ENCODE measurements at regions not wholly inside any gene's neighbourhood (a gene's known extent, or its start where the extent isn't known, plus 50 kb on each side); places are given as distances from the start of the nearest gene placed in this dataset.
"Not testable (repeated sequence)": the region's sequence is repeated elsewhere in the genome, so short reads cannot be mapped to it uniquely, and the experiment has no call there.

- POLR2A ChIA-PET: no interaction called here
- no peak for DNase-seq (ENCODE audit: extremely low spot score)
- TF ChIP-seq TARDBP (IDR thresholded peaks at IDR 0.05) (no peak), BHLHE40 (IDR thresholded peaks at IDR 0.05; ENCODE audit: borderline replicate concordance) (no peak), SUZ12 (IDR thresholded peaks at IDR 0.05) (no peak), ARNT (IDR thresholded peaks at IDR 0.05) (no peak), CTBP1 (IDR thresholded peaks at IDR 0.05; ENCODE audit: borderline replicate concordance) (no peak), FOXK2 (IDR thresholded peaks at IDR 0.05) (no peak), LEF1 (IDR thresholded peaks at IDR 0.05; ENCODE audit: borderline replicate concordance) (no peak), SP1 (IDR thresholded peaks at IDR 0.05) (no peak), HDGF (IDR thresholded peaks at IDR 0.05; ENCODE audit: borderline replicate concordance) (no peak)
- CTCF ChIA-PET: no interaction called here
Observed at GRCh38 chr4:130747842-130748241, 1651.9 kb downstream of the C4orf33 start.

DNA sequence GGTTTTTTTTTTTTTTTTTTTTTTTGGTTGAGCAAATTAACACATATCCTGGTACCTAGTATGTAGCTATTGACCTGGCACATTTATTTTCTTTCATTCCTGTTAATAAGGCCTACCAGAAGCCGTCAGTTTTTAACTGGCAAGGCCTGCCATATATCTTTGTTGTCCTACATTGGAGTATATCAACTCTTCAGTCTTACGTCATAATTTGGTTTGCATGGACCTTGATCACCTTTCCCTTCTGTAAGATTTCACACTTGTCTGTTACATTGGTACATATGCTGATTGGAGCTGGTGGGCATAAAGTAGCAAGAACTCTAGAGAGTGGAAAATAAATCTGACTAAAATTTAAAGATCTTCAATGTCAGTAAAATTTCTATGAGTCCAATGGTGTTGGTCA is 1658.0 kb downstream of the C4orf33 start:
- TF ChIP-seq CTBP1 (IDR thresholded peaks at IDR 0.05; ENCODE audit: borderline replicate concordance) (no peak), L3MBTL2 (conservative IDR thresholded peaks at IDR 0.05) (no peak), SP1 (IDR thresholded peaks at IDR 0.05) (no peak), FOXK2 (IDR thresholded peaks at IDR 0.05) (no peak), NFRKB (IDR thresholded peaks at IDR 0.05) (no peak), SUZ12 (IDR thresholded peaks at IDR 0.05) (no peak), BHLHE40 (IDR thresholded peaks at IDR 0.05; ENCODE audit: borderline replicate concordance) (no peak), FOXM1 (IDR thresholded peaks at IDR 0.05; ENCODE audit: borderline replicate concordance) (no peak), LEF1 (IDR thresholded peaks at IDR 0.05; ENCODE audit: borderline replicate concordance) (no peak), TARDBP (IDR thresholded peaks at IDR 0.05) (no peak), ELF4 (IDR thresholded peaks at IDR 0.05) (no peak), ARNT (IDR thresholded peaks at IDR 0.05) (no peak), ZNF384 (IDR thresholded peaks at IDR 0.05) (no peak), HDGF (IDR thresholded peaks at IDR 0.05; ENCODE audit: borderline replicate concordance) (no peak), FOXA1 (IDR thresholded peaks at IDR 0.05) (no peak)
- TF ChIP-seq, protein P1, sequence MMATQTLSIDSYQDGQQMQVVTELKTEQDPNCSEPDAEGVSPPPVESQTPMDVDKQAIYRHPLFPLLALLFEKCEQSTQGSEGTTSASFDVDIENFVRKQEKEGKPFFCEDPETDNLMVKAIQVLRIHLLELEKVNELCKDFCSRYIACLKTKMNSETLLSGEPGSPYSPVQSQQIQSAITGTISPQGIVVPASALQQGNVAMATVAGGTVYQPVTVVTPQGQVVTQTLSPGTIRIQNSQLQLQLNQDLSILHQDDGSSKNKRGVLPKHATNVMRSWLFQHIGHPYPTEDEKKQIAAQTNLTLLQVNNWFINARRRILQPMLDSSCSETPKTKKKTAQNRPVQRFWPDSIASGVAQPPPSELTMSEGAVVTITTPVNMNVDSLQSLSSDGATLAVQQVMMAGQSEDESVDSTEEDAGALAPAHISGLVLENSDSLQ (IDR thresholded peaks at IDR 0.05): no peak
- DNase-seq (ENCODE audit: extremely low spot score): no peak
- POLR2A ChIA-PET: no interaction called here
- CTCF ChIA-PET: no interaction called here

DNA sequence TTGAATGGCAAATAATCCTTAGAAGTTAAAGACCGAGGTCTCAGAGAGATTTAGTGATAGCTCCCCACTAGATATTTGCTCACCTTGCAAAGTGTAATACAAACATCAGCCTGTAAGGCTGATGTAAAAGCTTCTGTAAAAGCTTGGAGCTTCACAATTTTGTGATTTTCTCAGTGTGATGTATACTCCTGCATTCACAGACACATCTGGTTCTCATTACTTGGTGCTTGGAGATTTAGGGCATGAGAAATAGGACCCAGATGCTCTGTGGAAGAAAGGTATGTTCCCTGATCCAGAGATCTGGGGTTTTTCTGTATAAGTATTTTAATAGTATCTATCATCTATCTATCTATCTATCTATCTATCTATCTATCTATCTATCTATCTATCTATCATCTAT is 1664.3 kb downstream of the C4orf33 start:
- POLR2A ChIA-PET: no interaction called here
- CTCF ChIA-PET: no interaction called here
- TF ChIP-seq FOXK2 (IDR thresholded peaks at IDR 0.05): no peak
- TF ChIP-seq SP1 (IDR thresholded peaks at IDR 0.05): no peak
- no peak for TF ChIP-seq ARNT (IDR thresholded peaks at IDR 0.05)
- TF ChIP-seq FOXM1 (IDR thresholded peaks at IDR 0.05; ENCODE audit: borderline replicate concordance): no peak
- no peak for TF ChIP-seq L3MBTL2 (conservative IDR thresholded peaks at IDR 0.05)
- no peak for TF ChIP-seq LEF1 (IDR thresholded peaks at IDR 0.05; ENCODE audit: borderline replicate concordance)
- TF ChIP-seq ZNF384 (IDR thresholded peaks at IDR 0.05): no peak
- no peak for TF ChIP-seq HDGF (IDR thresholded peaks at IDR 0.05; ENCODE audit: borderline replicate concordance)
- no peak for TF ChIP-seq FOXA1 (IDR thresholded peaks at IDR 0.05)
- TF ChIP-seq NFRKB (IDR thresholded peaks at IDR 0.05): no peak
- no peak for TF ChIP-seq TARDBP (IDR thresholded peaks at IDR 0.05)
- TF ChIP-seq ELF4 (IDR thresholded peaks at IDR 0.05): no peak
- no peak for TF ChIP-seq SUZ12 (IDR thresholded peaks at IDR 0.05)
- no peak for TF ChIP-seq CTBP1 (IDR thresholded peaks at IDR 0.05; ENCODE audit: borderline replicate concordance)
- TF ChIP-seq BHLHE40 (IDR thresholded peaks at IDR 0.05; ENCODE audit: borderline replicate concordance): no peak
- TF ChIP-seq, protein P1 (IDR thresholded peaks at IDR 0.05): no peak
- no peak for DNase-seq (ENCODE audit: extremely low spot score)

GRCh38 chr4:130767384-130767783 is 1671.4 kb downstream of the C4orf33 start:
- POLR2A ChIA-PET; DNase-seq (ENCODE audit: extremely low spot score); CTCF ChIA-PET: not testable (repeated sequence)

GRCh38 chr4:130772966-130773365 is 1677.0 kb downstream of the C4orf33 start:
- DNase-seq (ENCODE audit: extremely low spot score); CTCF ChIA-PET: not testable (repeated sequence)
- POLR2A ChIA-PET: interaction anchor here (0.7 kb wide), 1 partner anchor 74 kb away, joined by 3 read pairs; no protein-coding TSS in a partner anchor

DNA sequence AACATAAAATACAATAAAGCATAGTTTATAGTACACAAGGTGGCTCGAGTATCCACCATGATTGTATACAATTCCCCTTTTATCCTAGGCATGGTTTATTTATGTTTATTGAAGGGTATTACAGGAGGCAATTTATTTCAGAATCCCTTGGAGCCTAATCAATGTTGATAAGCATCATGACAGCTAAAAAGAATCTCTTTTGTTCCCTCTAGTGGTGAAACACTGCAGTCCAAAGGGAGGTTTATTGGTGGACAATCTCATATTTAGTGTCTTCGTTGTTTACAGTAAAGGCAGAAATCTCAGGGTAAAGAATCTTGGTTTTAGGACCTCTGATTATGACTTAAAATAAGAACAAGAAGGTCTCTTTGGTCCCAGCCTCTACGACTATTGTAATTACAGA is 1712.5 kb downstream of the C4orf33 start:
- no peak for DNase-seq (ENCODE audit: extremely low spot score)
- POLR2A ChIA-PET: no interaction called here
- CTCF ChIA-PET: interaction anchor here (1.0 kb wide), 1 partner anchor 13 kb away, joined by 4 read pairs; no protein-coding TSS in a partner anchor
- TF ChIP-seq ZNF384 (IDR thresholded peaks at IDR 0.05): no peak
- no peak for TF ChIP-seq FOXA1 (IDR thresholded peaks at IDR 0.05)
- no peak for TF ChIP-seq SUZ12 (IDR thresholded peaks at IDR 0.05)
- TF ChIP-seq, protein P1 (IDR thresholded peaks at IDR 0.05): no peak
- TF ChIP-seq CTBP1 (IDR thresholded peaks at IDR 0.05; ENCODE audit: borderline replicate concordance): no peak
- no peak for TF ChIP-seq SP1 (IDR thresholded peaks at IDR 0.05)
- TF ChIP-seq TARDBP (IDR thresholded peaks at IDR 0.05): no peak
- no peak for TF ChIP-seq FOXK2 (IDR thresholded peaks at IDR 0.05)
- TF ChIP-seq ARNT (IDR thresholded peaks at IDR 0.05): no peak
- no peak for TF ChIP-seq HDGF (IDR thresholded peaks at IDR 0.05; ENCODE audit: borderline replicate concordance)
- no peak for TF ChIP-seq BHLHE40 (IDR thresholded peaks at IDR 0.05; ENCODE audit: borderline replicate concordance)
- no peak for TF ChIP-seq L3MBTL2 (conservative IDR thresholded peaks at IDR 0.05)
- TF ChIP-seq NFRKB (IDR thresholded peaks at IDR 0.05): no peak
- TF ChIP-seq LEF1 (IDR thresholded peaks at IDR 0.05; ENCODE audit: borderline replicate concordance): no peak
- no peak for TF ChIP-seq FOXM1 (IDR thresholded peaks at IDR 0.05; ENCODE audit: borderline replicate concordance)

All from HEK293T (cell line).